Type B pancreatic cell (in vitro differentiated cells): ENCODE measurements at regions not wholly inside any gene's neighbourhood (a gene's known extent, or its start where the extent isn't known, plus 50 kb on each side); places are given as distances from the start of the nearest gene placed in this dataset.

Experiments used
- DNase-seq: peaks from one replicate; pipeline ENCODE4 v3.0.0; 2021; ENCODE audit warnings: mixed read lengths; ENCODE audit not compliant: unreplicated experiment; ENCODE audit errors: extremely low spot score
- H3K27ac Mint-ChIP-seq: 2 replicates; pipeline ENCODE4 v1.8.0; 2021; ENCODE audit warnings: mild to moderate bottlenecking, mixed read lengths
- H3K27me3 Mint-ChIP-seq: 2 replicates; pipeline ENCODE4 v1.8.0; 2021; ENCODE audit warnings: mixed read lengths
- H3K36me3 Mint-ChIP-seq: 2 replicates; pipeline ENCODE4 v1.8.0; 2021; ENCODE audit warnings: mixed read lengths
- H3K4me1 Mint-ChIP-seq: one replicate; pipeline ENCODE4 v1.8.0; 2021; ENCODE audit warnings: mixed read lengths; ENCODE audit not compliant: unreplicated experiment
- H3K4me3 Mint-ChIP-seq: 2 replicates; pipeline ENCODE4 v1.8.0; 2021; ENCODE audit warnings: mild to moderate bottlenecking, mixed read lengths
- H3K9me3 Mint-ChIP-seq: 2 replicates; pipeline ENCODE4 v1.8.0; 2021; ENCODE audit warnings: mixed read lengths
- CTCF ChIP-seq: fragments of 200-600 bp; sonication (generic); conservative IDR thresholded peaks from 2 replicates; pipeline ENCODE4 v1.5.0; 2021; ENCODE audit warnings: antibody characterized with exemption, mild to moderate bottlenecking

- no peak for TF ChIP-seq CTCF
- H3K4me1 Mint-ChIP-seq: peaks cover 29% of the 10 kb centered on the region
These were observed 363.0 kb downstream of the NR2F2 start for GRCh38 chr15:96693515-96693914.

GRCh38 chr15:96693990-96694517, 363.6 kb downstream of the NR2F2 start:
- H3K36me3 Mint-ChIP-seq: no peaks in the 10 kb centered on the region
- no peak overlapping the region for H3K27ac Mint-ChIP-seq
- H3K4me1 Mint-ChIP-seq: peaks cover 29% of the 10 kb centered on the region
- no peak overlapping the region for H3K4me3 Mint-ChIP-seq
- DNase-seq: no peak
- TF ChIP-seq CTCF: no peak
- peaks cover 4% of the 10 kb centered on the region for H3K9me3 Mint-ChIP-seq
- peaks cover 28% of the 10 kb centered on the region for H3K27me3 Mint-ChIP-seq

More at GRCh38 chr15:96693515-96693914, 363.0 kb downstream of the NR2F2 start:
- H3K9me3 Mint-ChIP-seq: peaks cover 4% of the 10 kb centered on the region
- no peak overlapping the region for H3K4me3 Mint-ChIP-seq
- H3K27me3 Mint-ChIP-seq: peaks cover 25% of the 10 kb centered on the region
- H3K27ac Mint-ChIP-seq: no peak overlapping the region
- no peaks in the 10 kb centered on the region for H3K36me3 Mint-ChIP-seq
- no peak for DNase-seq

- Mint-ChIP-seq H3K4me3 (no peak overlapping the region), H3K9me3 (peaks cover 4% of the 10 kb centered on the region)
- TF ChIP-seq CTCF: no peak
These were observed 364.9 kb downstream of the NR2F2 start for GRCh38 chr15:96695426-96695825.

GRCh38 chr15:96699871-96700401, 369.4 kb downstream of the NR2F2 start:
- Mint-ChIP-seq H3K4me3 (no peak overlapping the region), H3K27ac (no peak overlapping the region), H3K27me3 (peaks cover 36% of the 10 kb centered on the region), H3K4me1 (peaks cover 29% of the 10 kb centered on the region), H3K9me3 (peaks cover 4% of the 10 kb centered on the region), H3K36me3 (no peaks in the 10 kb centered on the region)
- TF ChIP-seq CTCF: no peak
- no peak for DNase-seq

More at GRCh38 chr15:96695426-96695825, 364.9 kb downstream of the NR2F2 start:
- Mint-ChIP-seq H3K4me1 (peaks cover 29% of the 10 kb centered on the region), H3K27me3 (peaks cover 25% of the 10 kb centered on the region), H3K36me3 (no peaks in the 10 kb centered on the region), H3K27ac (no peak overlapping the region)
- DNase-seq: no peak

GRCh38 chr15:96700555-96700954, 370.1 kb downstream of the NR2F2 start:
- Mint-ChIP-seq H3K36me3 (no peaks in the 10 kb centered on the region), H3K4me1 (peaks cover 23% of the 10 kb centered on the region), H3K9me3 (peaks cover under 1% of the 10 kb centered on the region), H3K27me3 (peaks cover 33% of the 10 kb centered on the region), H3K27ac (no peak overlapping the region), H3K4me3 (no peak overlapping the region)
- no peak for TF ChIP-seq CTCF
- DNase-seq: no peak
